ENCODE measurements at regions not wholly inside any gene's neighbourhood (a gene's known extent, or its start where the extent isn't known, plus 50 kb on each side); places are given as distances from the start of the nearest gene placed in this dataset.

DNA sequence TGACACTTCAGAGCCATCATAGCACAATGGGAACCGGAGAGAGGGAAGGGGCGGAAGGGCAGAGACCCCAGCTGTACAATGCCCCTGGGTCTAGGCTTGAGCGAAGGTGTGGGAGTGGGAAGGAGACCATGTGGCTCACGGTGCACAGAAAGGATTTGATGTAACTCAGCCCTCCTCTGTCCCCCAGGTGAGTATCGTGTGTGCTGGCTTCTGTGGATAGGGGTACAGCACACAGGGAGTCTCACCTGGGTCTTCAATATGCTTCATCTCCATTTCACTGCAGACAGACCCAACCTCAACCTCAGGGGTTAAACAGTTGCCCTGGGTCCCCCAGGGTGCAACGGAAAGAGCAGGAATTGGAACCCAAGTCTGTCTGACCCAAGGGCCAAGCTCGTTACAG is 122.2 kb downstream of the CDH26 start:
- Histone ChIP-seq H3K4me3 (ENCODE audit: low read length) (no peak overlapping the region), H3K27me3 (ENCODE audit: control insufficient read depth, insufficient read depth) (no peaks in the 10 kb centered on the region), H3K27ac (ENCODE audit: low read length) (no peak overlapping the region), H3K9me3 (ENCODE audit: control insufficient read depth, low read length) (no peaks in the 10 kb centered on the region), H3K4me1 (ENCODE audit: control insufficient read depth, insufficient read depth, low read length) (no peaks in the 10 kb centered on the region)
- WGBS, result 75% methylated on average over 7 of the region's 7 CpGs
- ATAC-seq (no peak), DNase-seq (no peak)
- intact Hi-C loops (cut with DNase I), result no loop called here

DNA sequence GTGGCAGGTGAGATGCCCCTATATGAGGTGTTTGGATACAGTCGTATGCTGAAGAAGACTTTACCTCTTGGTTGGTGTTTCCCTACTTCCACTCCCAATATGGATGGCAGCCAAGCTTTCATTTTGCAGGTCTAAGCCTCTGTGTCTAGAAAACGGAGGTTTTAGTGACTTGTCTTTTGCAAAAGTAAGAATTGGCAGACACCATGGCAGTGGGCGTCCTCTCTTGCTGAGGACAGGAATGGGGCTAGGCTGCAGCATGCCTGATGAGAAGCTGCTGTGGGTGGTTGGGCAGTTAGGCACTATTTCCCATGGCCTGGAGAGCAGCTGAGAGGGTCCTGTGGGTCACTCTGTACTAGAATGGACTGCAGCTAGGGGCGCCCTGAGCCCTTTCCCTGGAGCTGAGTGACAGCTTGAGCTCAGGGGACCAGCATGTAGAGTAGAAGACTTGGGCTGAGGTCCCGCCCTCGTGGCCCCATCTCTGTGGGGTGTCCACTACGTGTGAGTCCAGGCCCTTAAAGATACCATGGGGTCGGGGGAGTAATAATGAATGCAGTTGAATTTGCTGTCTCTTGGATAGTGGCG is 127.4 kb downstream of the CDH26 start:
- H3K4me3 ChIP-seq (ENCODE audit: low read length), result no peak overlapping the region
- intact Hi-C loops (cut with DNase I), result no loop called here
- H3K4me1 ChIP-seq (ENCODE audit: control insufficient read depth, insufficient read depth, low read length), result no peaks in the 10 kb centered on the region
- no peak overlapping the region for H3K27ac ChIP-seq (ENCODE audit: low read length)
- DNase-seq (no peak), ATAC-seq (no peak)
- no peaks in the 10 kb centered on the region for H3K9me3 ChIP-seq (ENCODE audit: control insufficient read depth, low read length)
- H3K27me3 ChIP-seq (ENCODE audit: control insufficient read depth, insufficient read depth), result no peaks in the 10 kb centered on the region
- 81% methylated on average over 9 of the region's 9 CpGs for WGBS

- WGBS, result 26% methylated on average over 30 of the region's 30 CpGs
- intact Hi-C loops (cut with DNase I), result no loop called here
- H3K4me1 ChIP-seq (ENCODE audit: control insufficient read depth, insufficient read depth, low read length), result no peaks in the 10 kb centered on the region
- peak overlapping the region; percentile 37 for H3K4me3 ChIP-seq (ENCODE audit: low read length)
- H3K27me3 ChIP-seq (ENCODE audit: control insufficient read depth, insufficient read depth), result no peaks in the 10 kb centered on the region
- H3K9me3 ChIP-seq (ENCODE audit: control insufficient read depth, low read length), result no peaks in the 10 kb centered on the region
- no peak for DNase-seq
- no peak overlapping the region for H3K27ac ChIP-seq (ENCODE audit: low read length)
- ATAC-seq, result no peak
Observed at GRCh38 chr20:60086821-60087562, 128.8 kb downstream of the CDH26 start.

DNA sequence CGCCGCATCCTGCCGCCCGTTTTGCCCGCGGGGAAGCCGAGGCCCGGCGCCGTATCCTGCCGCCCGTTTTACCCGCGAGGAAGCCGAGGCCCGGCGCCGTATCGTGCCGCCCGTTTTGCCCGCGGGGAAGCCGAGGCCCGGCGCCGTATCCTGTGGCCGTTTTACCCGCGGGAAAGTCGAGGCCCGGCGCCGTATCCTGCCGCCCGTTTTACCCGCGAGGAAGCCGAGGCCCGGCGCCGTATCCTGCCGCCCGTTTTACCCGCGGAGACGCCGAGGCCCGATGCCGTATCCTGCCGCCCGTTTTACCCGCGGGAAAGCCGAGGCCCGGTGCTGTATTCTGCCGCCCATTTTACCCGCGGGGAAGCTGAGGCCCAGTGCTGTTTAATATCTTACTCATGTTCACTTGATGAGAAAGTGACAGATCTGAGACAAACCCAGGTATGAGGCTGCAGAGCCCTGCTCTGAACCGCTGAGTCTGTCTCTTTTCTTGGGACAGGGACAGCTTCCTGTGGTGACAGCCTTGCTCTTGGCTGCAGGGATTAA is 129.4 kb downstream of the CDH26 start:
- WGBS, result 5% methylated on average over 60 of the region's 60 CpGs
- H3K4me3 ChIP-seq (ENCODE audit: low read length), result peak overlapping the region; percentile 37
- no peak overlapping the region for H3K27ac ChIP-seq (ENCODE audit: low read length)
- no peaks in the 10 kb centered on the region for H3K27me3 ChIP-seq (ENCODE audit: control insufficient read depth, insufficient read depth)
- H3K4me1 ChIP-seq (ENCODE audit: control insufficient read depth, insufficient read depth, low read length), result no peaks in the 10 kb centered on the region
- DNase-seq, result peak in 1 of 3 donors; percentile 30
- H3K9me3 ChIP-seq (ENCODE audit: control insufficient read depth, low read length), result no peaks in the 10 kb centered on the region
- ATAC-seq, result peak in 1 of 2 donors; percentile 29
- intact Hi-C loops (cut with DNase I), result no loop called here

GRCh38 chr20:60088236-60088635 is 130.0 kb downstream of the CDH26 start:
- Histone ChIP-seq H3K9me3 (ENCODE audit: control insufficient read depth, low read length) (no peaks in the 10 kb centered on the region), H3K27ac (ENCODE audit: low read length) (no peak overlapping the region), H3K4me1 (ENCODE audit: control insufficient read depth, insufficient read depth, low read length) (no peaks in the 10 kb centered on the region), H3K27me3 (ENCODE audit: control insufficient read depth, insufficient read depth) (no peaks in the 10 kb centered on the region), H3K4me3 (ENCODE audit: low read length) (no peak overlapping the region)
- ATAC-seq (no peak), DNase-seq (no peak)
- 96% methylated on average over 10 of the region's 10 CpGs for WGBS
- intact Hi-C loops (cut with DNase I), result no loop called here

DNA sequence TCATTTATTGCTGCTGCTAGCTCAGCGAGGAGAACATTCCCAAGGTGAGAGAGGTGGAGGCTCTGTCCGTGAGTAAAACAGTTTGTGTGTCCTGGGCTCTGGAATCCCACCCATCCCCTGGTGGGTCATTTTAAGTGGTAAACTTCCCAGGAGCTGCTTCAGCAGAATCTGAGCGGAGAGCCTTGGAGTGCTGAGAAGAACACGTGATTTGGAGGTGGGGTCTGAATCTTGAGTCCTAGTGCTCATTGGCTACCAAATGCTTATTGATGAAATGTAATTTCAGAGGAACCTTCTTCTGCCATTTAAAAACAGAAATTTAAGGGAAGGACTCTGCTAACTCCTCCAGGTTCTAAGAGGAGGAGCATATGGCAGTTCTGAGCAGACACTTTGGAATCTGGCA is 132.4 kb downstream of the CDH26 start:
- no peak for DNase-seq
- Histone ChIP-seq H3K4me1 (ENCODE audit: control insufficient read depth, insufficient read depth, low read length) (peaks cover 2% of the 10 kb centered on the region), H3K9me3 (ENCODE audit: control insufficient read depth, low read length) (no peaks in the 10 kb centered on the region), H3K27me3 (ENCODE audit: control insufficient read depth, insufficient read depth) (no peaks in the 10 kb centered on the region), H3K27ac (ENCODE audit: low read length) (no peak overlapping the region), H3K4me3 (ENCODE audit: low read length) (no peak overlapping the region)
- intact Hi-C loops (cut with DNase I), result no loop called here
- no peak for ATAC-seq
- 64% methylated on average over 4 of the region's 4 CpGs for WGBS

- no peak for DNase-seq
- ATAC-seq, result no peak
- WGBS, result 75% methylated on average over 5 of the region's 5 CpGs
- Histone ChIP-seq H3K27ac (ENCODE audit: low read length) (no peak overlapping the region), H3K27me3 (ENCODE audit: control insufficient read depth, insufficient read depth) (no peaks in the 10 kb centered on the region), H3K9me3 (ENCODE audit: control insufficient read depth, low read length) (no peaks in the 10 kb centered on the region), H3K4me3 (ENCODE audit: low read length) (no peak overlapping the region), H3K4me1 (ENCODE audit: control insufficient read depth, insufficient read depth, low read length) (peaks cover 2% of the 10 kb centered on the region)
- intact Hi-C loops (cut with DNase I), result no loop called here
Observed at GRCh38 chr20:60091305-60091704, 133.1 kb downstream of the CDH26 start.

DNA sequence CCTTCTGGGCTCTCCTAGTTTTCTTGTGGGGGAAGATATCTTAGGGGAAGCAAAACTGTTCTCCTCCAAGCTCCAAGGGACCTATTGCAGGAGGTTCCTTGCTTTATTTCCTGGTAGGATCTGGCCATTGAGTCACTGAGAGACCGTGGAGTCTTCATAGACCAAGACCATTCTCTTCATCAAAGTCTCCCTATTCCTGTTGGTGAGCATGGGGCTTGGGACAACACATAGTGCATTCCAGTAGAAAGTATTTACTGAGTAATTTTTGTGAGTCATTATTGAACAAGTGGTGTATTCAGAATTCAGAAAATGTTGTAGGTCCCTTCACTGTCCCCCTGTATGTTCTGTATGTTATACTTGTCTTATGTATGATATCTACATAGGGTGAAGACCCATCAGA is 133.6 kb downstream of the CDH26 start:
- ATAC-seq (no peak), DNase-seq (no peak)
- 79% methylated on average over 1 of the region's 1 CpG for WGBS
- peaks cover 2% of the 10 kb centered on the region for H3K4me1 ChIP-seq (ENCODE audit: control insufficient read depth, insufficient read depth, low read length)
- no peak overlapping the region for H3K27ac ChIP-seq (ENCODE audit: low read length)
- H3K9me3 ChIP-seq (ENCODE audit: control insufficient read depth, low read length), result no peaks in the 10 kb centered on the region
- H3K4me3 ChIP-seq (ENCODE audit: low read length), result no peak overlapping the region
- H3K27me3 ChIP-seq (ENCODE audit: control insufficient read depth, insufficient read depth), result no peaks in the 10 kb centered on the region
- intact Hi-C loops (cut with DNase I), result no loop called here

DNA sequence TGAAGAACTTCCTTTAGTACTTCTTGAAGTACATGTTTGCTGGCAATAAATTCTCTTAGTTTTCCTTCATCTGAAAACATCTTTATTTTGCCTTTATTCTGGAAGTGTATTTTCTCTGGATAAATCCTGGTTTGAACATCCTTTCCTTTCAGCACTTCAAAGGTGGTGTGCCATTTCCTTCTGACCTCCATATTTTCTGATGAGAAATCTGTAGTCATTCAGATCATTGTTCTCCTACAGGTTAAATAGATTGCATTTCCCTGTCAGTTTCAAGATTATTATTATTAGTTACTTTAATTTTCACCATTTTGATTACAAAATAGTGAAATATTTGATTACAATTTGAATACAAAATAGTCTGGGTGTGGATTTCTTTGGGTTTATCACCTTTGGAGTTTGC is 134.5 kb downstream of the CDH26 start:
- no peak overlapping the region for H3K4me3 ChIP-seq (ENCODE audit: low read length)
- no peak overlapping the region for H3K27ac ChIP-seq (ENCODE audit: low read length)
- H3K27me3 ChIP-seq (ENCODE audit: control insufficient read depth, insufficient read depth), result no peaks in the 10 kb centered on the region
- ATAC-seq (no peak), DNase-seq (no peak)
- H3K4me1 ChIP-seq (ENCODE audit: control insufficient read depth, insufficient read depth, low read length), result peaks cover 2% of the 10 kb centered on the region
- H3K9me3 ChIP-seq (ENCODE audit: control insufficient read depth, low read length), result no peaks in the 10 kb centered on the region
- intact Hi-C loops (cut with DNase I), result no loop called here

GRCh38 chr20:60095456-60095855 is 137.2 kb downstream of the CDH26 start:
- intact Hi-C loops (cut with DNase I), result no loop called here
- 64% methylated on average over 5 of the region's 5 CpGs for WGBS
- Histone ChIP-seq H3K4me3 (ENCODE audit: low read length) (no peak overlapping the region), H3K4me1 (ENCODE audit: control insufficient read depth, insufficient read depth, low read length) (peaks cover 2% of the 10 kb centered on the region), H3K9me3 (ENCODE audit: control insufficient read depth, low read length) (no peaks in the 10 kb centered on the region), H3K27me3 (ENCODE audit: control insufficient read depth, insufficient read depth) (no peaks in the 10 kb centered on the region), H3K27ac (ENCODE audit: low read length) (no peak overlapping the region)
- DNase-seq (peak in 2 of 3 donors; percentile 53 to 55), ATAC-seq (peak; percentile 20 to 65)

DNA sequence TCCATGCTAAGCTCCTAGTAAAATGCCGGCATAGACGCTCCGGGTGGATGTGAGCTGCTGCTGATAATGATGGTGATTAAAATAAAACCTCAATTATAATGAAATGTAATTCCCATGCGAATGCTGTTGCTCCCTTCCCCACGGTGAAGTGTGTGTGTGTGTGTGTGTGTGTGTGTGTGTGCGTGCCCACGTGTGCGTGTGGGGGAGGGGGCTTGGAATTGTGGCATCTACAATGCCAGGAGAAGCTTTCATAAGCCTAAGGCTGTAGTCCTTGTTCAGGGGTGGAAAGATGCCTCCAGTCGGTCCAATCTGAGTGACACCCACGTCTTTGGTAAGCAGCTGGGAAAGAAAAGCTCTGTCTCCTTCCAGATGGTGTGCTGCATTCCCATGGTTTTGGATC is 137.9 kb downstream of the CDH26 start:
- DNase-seq (no peak), ATAC-seq (no peak)
- intact Hi-C loops (cut with DNase I), result no loop called here
- 59% methylated on average over 10 of the region's 10 CpGs for WGBS
- Histone ChIP-seq H3K27ac (ENCODE audit: low read length) (no peak overlapping the region), H3K9me3 (ENCODE audit: control insufficient read depth, low read length) (no peaks in the 10 kb centered on the region), H3K4me1 (ENCODE audit: control insufficient read depth, insufficient read depth, low read length) (peaks cover 2% of the 10 kb centered on the region), H3K4me3 (ENCODE audit: low read length) (no peak overlapping the region), H3K27me3 (ENCODE audit: control insufficient read depth, insufficient read depth) (no peaks in the 10 kb centered on the region)

Data from right cardiac atrium (tissue), 5 donors.